Neural cell (in vitro differentiated cells): ENCODE measurements at regions not wholly inside any gene's neighbourhood (a gene's known extent, or its start where the extent isn't known, plus 50 kb on each side); places are given as distances from the start of the nearest gene placed in this dataset.

Source experiments
- H2AFZ ChIP-seq: fragments of 200-600, 300-800 bp; sonication (generic), shearing (Covaris generic); 2 replicates; pipeline ENCODE4 v1.6.0; 2014; ENCODE audit warnings: low read depth, mild to moderate bottlenecking, antibody characterized with exemption, low read length, moderate library complexity
- H3F3A ChIP-seq: fragments of 200-600 bp; shearing (Covaris generic); 2 replicates; pipeline ENCODE4 v1.6.1; 2016; ENCODE audit warnings: mild to moderate bottlenecking, moderate library complexity, mixed read lengths, antibody characterized with exemption, low read length; ENCODE audit not compliant: insufficient read depth, poor library complexity, severe bottlenecking
- H3K27ac ChIP-seq: fragments of 200-600, 300-800 bp; sonication (generic), shearing (Covaris generic); 2 replicates; pipeline ENCODE4 v1.5.1; 2014; ENCODE audit warnings: mild to moderate bottlenecking, low read length, moderate library complexity
- H3K27me3 ChIP-seq: fragments of 300-800, 200-600 bp; sonication (generic), shearing (Covaris generic); 2 replicates; pipeline ENCODE4 v1.6.0; 2014; ENCODE audit warnings: mild to moderate bottlenecking, low read depth, low read length, moderate library complexity; ENCODE audit not compliant: insufficient read depth
- H3K36me3 ChIP-seq: fragments of 300-800, 200-600 bp; sonication (generic), shearing (Covaris generic); 2 replicates; pipeline ENCODE4 v1.5.1; 2014; ENCODE audit warnings: mild to moderate bottlenecking, antibody characterized with exemption, low read length, moderate library complexity; ENCODE audit not compliant: insufficient read depth
- H3K4me2 ChIP-seq: fragments of 300-800, 200-600 bp; sonication (generic), shearing (Covaris generic); 2 replicates; pipeline ENCODE4 v1.6.0; 2014; ENCODE audit warnings: mild to moderate bottlenecking, low read length
- H3K4me3 ChIP-seq: fragments of 300-800, 200-600 bp; sonication (generic), shearing (Covaris generic); 2 replicates; pipeline ENCODE4 v1.5.1; 2014; ENCODE audit warnings: mild to moderate bottlenecking, low read length, moderate library complexity
- H3K79me2 ChIP-seq: fragments of 200-600 bp; shearing (Covaris generic); replicated peaks from 2 replicates; pipeline ENCODE4 v1.6.0; 2014; ENCODE audit warnings: mild to moderate bottlenecking, low read length, moderate library complexity; ENCODE audit not compliant: insufficient read depth
- H3K9ac ChIP-seq: fragments of 300-800, 200-600 bp; sonication (generic), shearing (Covaris generic); 2 replicates; pipeline ENCODE4 v1.6.1; 2016; ENCODE audit warnings: mild to moderate bottlenecking, low read length, mixed read lengths
- H3K9me2 ChIP-seq: fragments of 200-600 bp; shearing (Covaris generic); 2 replicates; pipeline ENCODE4 v1.6.1; 2016; ENCODE audit warnings: mild to moderate bottlenecking, low read length, mixed read lengths; ENCODE audit not compliant: insufficient read depth
- H3K9me3 ChIP-seq: fragments of 200-600, 300-800 bp; sonication (generic), shearing (Covaris generic); 2 replicates; pipeline ENCODE4 v1.6.1; 2016; ENCODE audit warnings: mild to moderate bottlenecking, mixed run types, low read length, moderate library complexity, mixed read lengths
- H4K20me1 ChIP-seq: fragments of 200-600 bp; shearing (Covaris generic); 2 replicates; pipeline ENCODE4 v1.6.1; 2016; ENCODE audit warnings: mild to moderate bottlenecking, mixed run types; ENCODE audit not compliant: insufficient read depth
- CTCF ChIP-seq: fragments of 450-650 bp; IDR thresholded peaks from 2 replicates; pipeline ENCODE4 v1.5.1; 2014; ENCODE audit warnings: antibody characterized with exemption, mild to moderate bottlenecking, moderate library complexity; ENCODE audit not compliant: poor library complexity, severe bottlenecking
- MXI1 ChIP-seq: fragments of 450-650 bp; conservative IDR thresholded peaks from 2 replicates; pipeline ENCODE4 v1.6.1; 2014; ENCODE audit warnings: antibody characterized with exemption, mild to moderate bottlenecking; ENCODE audit not compliant: poor library complexity, severe bottlenecking
- POLR2AphosphoS5 ChIP-seq: IDR thresholded peaks from 2 replicates; pipeline ENCODE4 v1.6.1; 2012
- RAD21 ChIP-seq: fragments of 450-650 bp; conservative IDR thresholded peaks from 2 replicates; pipeline ENCODE4 v1.6.1; 2014; ENCODE audit warnings: antibody characterized with exemption, mild to moderate bottlenecking, moderate library complexity
- REST ChIP-seq: IDR thresholded peaks from 2 replicates; pipeline ENCODE4 v1.6.1; 2012; ENCODE audit warnings: borderline replicate concordance
- SMC3 ChIP-seq: fragments of 450-650 bp; conservative IDR thresholded peaks from 2 replicates; pipeline ENCODE4 v1.6.1; 2014; ENCODE audit warnings: antibody characterized with exemption, mild to moderate bottlenecking, moderate library complexity; ENCODE audit not compliant: poor library complexity
- TAF1 ChIP-seq: IDR thresholded peaks from 2 replicates; pipeline ENCODE4 v1.6.1; 2012; ENCODE audit warnings: low read depth

GRCh38 chr10:78424723-78425122 lies 391.1 kb downstream of the RPS24 start:
- Histone ChIP-seq H3K9me2 (no peaks in the 10 kb centered on the region), H3F3A (no peaks in the 10 kb centered on the region), H3K79me2 (no peaks in the 10 kb centered on the region), H3K36me3 (no peaks in the 10 kb centered on the region), H3K4me3 (no peak overlapping the region), H3K4me2 (no peak overlapping the region), H3K27me3 (no peaks in the 10 kb centered on the region), H4K20me1 (no peaks in the 10 kb centered on the region), H3K9ac (no peak overlapping the region), H3K27ac (no peak overlapping the region), H3K9me3 (no peaks in the 10 kb centered on the region), H2AFZ (no peak overlapping the region)
- TF ChIP-seq RAD21 = no peak
- TF ChIP-seq REST = no peak
- TF ChIP-seq TAF1 = no peak
- no peak for TF ChIP-seq SMC3

DNA sequence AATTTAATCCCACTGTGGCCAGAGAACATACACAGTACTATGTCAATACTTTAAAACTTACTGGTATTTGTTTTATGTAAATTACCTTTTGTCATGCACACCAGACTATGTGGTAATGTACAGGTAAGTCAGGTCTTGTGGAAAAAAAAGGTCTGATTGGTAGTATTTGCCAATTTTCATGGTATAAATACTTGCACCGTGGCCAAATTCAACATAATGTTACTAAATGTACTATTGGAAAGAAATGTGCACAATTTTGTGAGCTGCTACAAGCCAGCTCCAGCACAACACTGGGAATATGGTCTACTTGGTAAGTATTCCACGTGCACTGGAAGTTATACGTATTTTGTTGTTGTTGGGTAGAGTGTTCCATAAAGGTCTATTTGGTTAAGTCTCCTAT lies 392.5 kb downstream of the RPS24 start:
- no peaks in the 10 kb centered on the region for H3K36me3 ChIP-seq
- no peaks in the 10 kb centered on the region for H4K20me1 ChIP-seq
- H3K27ac ChIP-seq = no peak overlapping the region
- H3K79me2 ChIP-seq = no peaks in the 10 kb centered on the region
- no peaks in the 10 kb centered on the region for H3K27me3 ChIP-seq
- H3K9me2 ChIP-seq = no peaks in the 10 kb centered on the region
- H2AFZ ChIP-seq = no peak overlapping the region
- H3K9ac ChIP-seq = no peak overlapping the region
- no peak overlapping the region for H3K4me3 ChIP-seq
- no peaks in the 10 kb centered on the region for H3K9me3 ChIP-seq
- TF ChIP-seq SMC3 = no peak
- no peak for TF ChIP-seq POLR2AphosphoS5
- TF ChIP-seq MXI1 = no peak
- no peak for TF ChIP-seq CTCF
- no peak for TF ChIP-seq REST
- TF ChIP-seq RAD21 = no peak
- no peaks in the 10 kb centered on the region for H3F3A ChIP-seq
- H3K4me2 ChIP-seq = no peak overlapping the region
